GM23338 (cell line): ENCODE measurements at regions not wholly inside any gene's neighbourhood (a gene's known extent, or its start where the extent isn't known, plus 50 kb on each side); places are given as distances from the start of the nearest gene placed in this dataset.

Experiments
- ATAC-seq: fragments of 200-7000 bp; cut with Tn5 transposase; 3 replicates; pipeline ENCODE4 v1.9.1; 2020
- DNase-seq: peaks from one replicate; pipeline ENCODE4 v3.0.0-alpha.2; 2015; ENCODE audit warnings: low spot score
- H2AFZ ChIP-seq: fragments of 200-600 bp; sonication (generic); 2 replicates; pipeline ENCODE4 v1.8.0; 2016; ENCODE audit warnings: antibody characterized with exemption, mild to moderate bottlenecking, moderate library complexity
- H3F3A ChIP-seq: fragments of 200-600 bp; sonication (generic); replicated peaks from 2 replicates; pipeline ENCODE4 v1.8.0; 2017; ENCODE audit warnings: antibody characterized with exemption, mixed run types, low read depth
- H3K27ac ChIP-seq: fragments of 200-600 bp; sonication (generic); 2 replicates; pipeline ENCODE4 v1.6.1; 2016; ENCODE audit warnings: low read depth
- H3K27me3 ChIP-seq: fragments of 200-600 bp; sonication (generic); 2 replicates; pipeline ENCODE4 v1.8.0; 2016; ENCODE audit warnings: mild to moderate bottlenecking, mixed run types, moderate library complexity; ENCODE audit not compliant: insufficient read depth
- H3K36me3 ChIP-seq: fragments of 200-600 bp; sonication (generic); 2 replicates; pipeline ENCODE4 v1.8.0; 2016; ENCODE audit warnings: mild to moderate bottlenecking; ENCODE audit not compliant: insufficient read depth
- H3K4me1 ChIP-seq: fragments of 200-600 bp; sonication (generic); 2 replicates; pipeline ENCODE4 v1.8.0; 2016; ENCODE audit warnings: mild to moderate bottlenecking, moderate library complexity; ENCODE audit not compliant: insufficient read depth
- H3K4me2 ChIP-seq: fragments of 200-600 bp; sonication (generic); 2 replicates; pipeline ENCODE4 v1.7.1; 2017; ENCODE audit warnings: mixed run types
- H3K4me3 ChIP-seq: fragments of 200-600 bp; sonication (generic); 2 replicates; pipeline ENCODE4 v1.6.1; 2016; ENCODE audit warnings: mixed run types
- H3K79me2 ChIP-seq: fragments of 200-600 bp; sonication (generic); replicated peaks from 2 replicates; pipeline ENCODE4 v1.8.0; 2017; ENCODE audit warnings: mild to moderate bottlenecking; ENCODE audit not compliant: insufficient read depth
- H3K9me2 ChIP-seq: fragments of 200-600 bp; sonication (generic); 2 replicates; pipeline ENCODE4 v1.8.0; 2017; ENCODE audit not compliant: insufficient read depth
- H4K20me1 ChIP-seq: fragments of 200-600 bp; sonication (generic); replicated peaks from 2 replicates; pipeline ENCODE4 v1.8.0; 2017; ENCODE audit warnings: mild to moderate bottlenecking; ENCODE audit not compliant: insufficient read depth
- H3K27ac Mint-ChIP-seq: 2 replicates; pipeline ENCODE4 v1.8.0; 2020; ENCODE audit warnings: inconsistent platforms, mild to moderate bottlenecking, moderate library complexity, mixed read lengths
- H3K27me3 Mint-ChIP-seq: 3 replicates; pipeline ENCODE4 v1.8.0; 2022; ENCODE audit warnings: low read depth, mild to moderate bottlenecking, moderate library complexity, mixed read lengths, inconsistent platforms; ENCODE audit not compliant: insufficient read depth, poor library complexity
- H3K36me3 Mint-ChIP-seq: 3 replicates; pipeline ENCODE4 v1.8.0; 2021; ENCODE audit warnings: low read depth, mild to moderate bottlenecking, inconsistent platforms, moderate library complexity, mixed read lengths
- H3K4me1 Mint-ChIP-seq: 3 replicates; pipeline ENCODE4 v1.8.0; 2020; ENCODE audit warnings: mild to moderate bottlenecking, inconsistent platforms, mixed read lengths
- H3K4me3 Mint-ChIP-seq: 3 replicates; pipeline ENCODE4 v1.8.0; 2021; ENCODE audit warnings: moderate library complexity, mild to moderate bottlenecking, inconsistent platforms, mixed read lengths
- H3K9me3 Mint-ChIP-seq: 3 replicates; pipeline ENCODE4 v1.8.0; 2020; ENCODE audit warnings: moderate library complexity, mild to moderate bottlenecking, inconsistent platforms, mixed read lengths
- CREB1 ChIP-seq: fragments of 250-450 bp; sonication (Bioruptor Pico); IDR thresholded peaks from 2 replicates; pipeline ENCODE4 v1.5.0; 2020; ENCODE audit warnings: low read depth, mild to moderate bottlenecking, moderate library complexity
- EZH2 ChIP-seq: fragments of 200-600 bp; sonication (generic); IDR thresholded peaks from one replicate; pipeline ENCODE4 v1.8.0; 2017; ENCODE audit warnings: antibody characterized with exemption, mild to moderate bottlenecking, low read depth; ENCODE audit not compliant: unreplicated experiment
- EZH2phosphoT487 ChIP-seq: fragments of 200-600 bp; sonication (generic); IDR thresholded peaks from one replicate; pipeline ENCODE4 v1.8.1; 2018; ENCODE audit warnings: antibody characterized with exemption; ENCODE audit not compliant: unreplicated experiment
- NANOG ChIP-seq: IDR thresholded peaks from 2 replicates; pipeline ENCODE4 v1.6.1; 2016; ENCODE audit warnings: antibody characterized with exemption, borderline replicate concordance
- POLR2AphosphoS5 ChIP-seq: IDR thresholded peaks from 2 replicates; pipeline ENCODE4 v1.6.1; 2016; ENCODE audit warnings: antibody characterized with exemption, low read depth
- STAT1 ChIP-seq: IDR thresholded peaks from one replicate; pipeline ENCODE4 v1.6.1; 2016; ENCODE audit warnings: antibody characterized with exemption; ENCODE audit not compliant: unreplicated experiment
- ZNF114 ChIP-seq: fragments of 250-450 bp; sonication (Bioruptor Pico); IDR thresholded peaks from 2 replicates; pipeline ENCODE4 v1.5.0; 2020; ENCODE audit warnings: mild to moderate bottlenecking, moderate library complexity
- TF ChIP-seq, protein P1 (sequence below), 2 experiments: fragments of 200-600 bp in 1 of 2; sonication (generic) in 1 of 2; conservative IDR thresholded peaks; 2 replicates each; pipeline versions ENCODE4 v1.5.1 to v1.6.1; 2016 to 2017; ENCODE audit warnings: antibody characterized with exemption in 2 of 2, low read depth in 2 of 2, mild to moderate bottlenecking in 2 of 2, moderate library complexity in 1 of 2
- TF ChIP-seq, protein P2 (sequence below): IDR thresholded peaks from one replicate; pipeline ENCODE4 v1.6.1; 2018; ENCODE audit warnings: antibody characterized with exemption; ENCODE audit not compliant: unreplicated experiment
- TF ChIP-seq, protein P3 (sequence below): IDR thresholded peaks from 2 replicates; pipeline ENCODE4 v1.6.1; 2016; ENCODE audit warnings: antibody characterized with exemption
- TF ChIP-seq, protein P4 (sequence below): fragments of 250-450 bp; sonication (Bioruptor Pico); IDR thresholded peaks from 2 replicates; pipeline ENCODE4 v1.5.0; 2020; ENCODE audit warnings: mild to moderate bottlenecking, moderate library complexity

DNA sequence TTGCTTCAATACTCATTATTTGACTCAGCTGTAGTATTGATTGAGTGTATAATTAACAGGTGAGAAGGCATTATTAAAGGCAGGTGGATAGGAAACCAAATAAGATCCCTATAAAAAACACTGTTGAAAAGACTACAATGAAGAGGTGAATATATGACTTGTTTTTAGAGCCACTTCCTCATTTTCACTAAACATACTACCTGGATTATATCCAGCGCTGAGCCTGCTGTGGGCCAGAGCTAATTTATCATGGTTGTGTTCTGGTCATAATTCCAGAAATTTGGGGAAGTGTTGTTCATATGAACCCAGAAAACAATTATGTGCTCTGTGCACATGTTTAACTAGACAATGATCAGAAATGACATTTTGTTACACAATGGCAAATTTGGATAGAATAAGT, 235.3 kb upstream of the MME start:
- Mint-ChIP-seq H3K27ac (no peak overlapping the region), H3K4me3 (no peak overlapping the region), H3K9me3 (no peaks in the 10 kb centered on the region; the same call in 2 of the 3 replicates), H3K36me3 (no peaks in the 10 kb centered on the region), H3K4me1 (no peaks in the 10 kb centered on the region), H3K27me3 (no peaks in the 10 kb centered on the region)
- no peaks in the 10 kb centered on the region for H3K36me3 ChIP-seq
- H3K4me2 ChIP-seq = no peak overlapping the region
- H3K4me1 ChIP-seq = no peaks in the 10 kb centered on the region
- peaks cover 20% of the 10 kb centered on the region; the same call in 1 of the 2 replicates for H3K9me2 ChIP-seq
- DNase-seq (no peak), ATAC-seq (no peak)
- no peak overlapping the region for H3K27ac ChIP-seq
- H3K79me2 ChIP-seq = no peaks in the 10 kb centered on the region
- H3F3A ChIP-seq = no peaks in the 10 kb centered on the region
- H2AFZ ChIP-seq = no peak overlapping the region
- H3K27me3 ChIP-seq = no peaks in the 10 kb centered on the region
- TF ChIP-seq, protein P1, sequence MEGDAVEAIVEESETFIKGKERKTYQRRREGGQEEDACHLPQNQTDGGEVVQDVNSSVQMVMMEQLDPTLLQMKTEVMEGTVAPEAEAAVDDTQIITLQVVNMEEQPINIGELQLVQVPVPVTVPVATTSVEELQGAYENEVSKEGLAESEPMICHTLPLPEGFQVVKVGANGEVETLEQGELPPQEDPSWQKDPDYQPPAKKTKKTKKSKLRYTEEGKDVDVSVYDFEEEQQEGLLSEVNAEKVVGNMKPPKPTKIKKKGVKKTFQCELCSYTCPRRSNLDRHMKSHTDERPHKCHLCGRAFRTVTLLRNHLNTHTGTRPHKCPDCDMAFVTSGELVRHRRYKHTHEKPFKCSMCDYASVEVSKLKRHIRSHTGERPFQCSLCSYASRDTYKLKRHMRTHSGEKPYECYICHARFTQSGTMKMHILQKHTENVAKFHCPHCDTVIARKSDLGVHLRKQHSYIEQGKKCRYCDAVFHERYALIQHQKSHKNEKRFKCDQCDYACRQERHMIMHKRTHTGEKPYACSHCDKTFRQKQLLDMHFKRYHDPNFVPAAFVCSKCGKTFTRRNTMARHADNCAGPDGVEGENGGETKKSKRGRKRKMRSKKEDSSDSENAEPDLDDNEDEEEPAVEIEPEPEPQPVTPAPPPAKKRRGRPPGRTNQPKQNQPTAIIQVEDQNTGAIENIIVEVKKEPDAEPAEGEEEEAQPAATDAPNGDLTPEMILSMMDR (conservative IDR thresholded peaks at IDR 0.05; ENCODE audit: low read depth in 2 of 2) = no peak
- TF ChIP-seq ZNF114 (CRISPR knock-in tag) (no peak), EZH2 (no peak), CREB1 (CRISPR knock-in tag) (no peak), EZH2phosphoT487 (no peak), NANOG (no peak)
- TF ChIP-seq, protein P2, sequence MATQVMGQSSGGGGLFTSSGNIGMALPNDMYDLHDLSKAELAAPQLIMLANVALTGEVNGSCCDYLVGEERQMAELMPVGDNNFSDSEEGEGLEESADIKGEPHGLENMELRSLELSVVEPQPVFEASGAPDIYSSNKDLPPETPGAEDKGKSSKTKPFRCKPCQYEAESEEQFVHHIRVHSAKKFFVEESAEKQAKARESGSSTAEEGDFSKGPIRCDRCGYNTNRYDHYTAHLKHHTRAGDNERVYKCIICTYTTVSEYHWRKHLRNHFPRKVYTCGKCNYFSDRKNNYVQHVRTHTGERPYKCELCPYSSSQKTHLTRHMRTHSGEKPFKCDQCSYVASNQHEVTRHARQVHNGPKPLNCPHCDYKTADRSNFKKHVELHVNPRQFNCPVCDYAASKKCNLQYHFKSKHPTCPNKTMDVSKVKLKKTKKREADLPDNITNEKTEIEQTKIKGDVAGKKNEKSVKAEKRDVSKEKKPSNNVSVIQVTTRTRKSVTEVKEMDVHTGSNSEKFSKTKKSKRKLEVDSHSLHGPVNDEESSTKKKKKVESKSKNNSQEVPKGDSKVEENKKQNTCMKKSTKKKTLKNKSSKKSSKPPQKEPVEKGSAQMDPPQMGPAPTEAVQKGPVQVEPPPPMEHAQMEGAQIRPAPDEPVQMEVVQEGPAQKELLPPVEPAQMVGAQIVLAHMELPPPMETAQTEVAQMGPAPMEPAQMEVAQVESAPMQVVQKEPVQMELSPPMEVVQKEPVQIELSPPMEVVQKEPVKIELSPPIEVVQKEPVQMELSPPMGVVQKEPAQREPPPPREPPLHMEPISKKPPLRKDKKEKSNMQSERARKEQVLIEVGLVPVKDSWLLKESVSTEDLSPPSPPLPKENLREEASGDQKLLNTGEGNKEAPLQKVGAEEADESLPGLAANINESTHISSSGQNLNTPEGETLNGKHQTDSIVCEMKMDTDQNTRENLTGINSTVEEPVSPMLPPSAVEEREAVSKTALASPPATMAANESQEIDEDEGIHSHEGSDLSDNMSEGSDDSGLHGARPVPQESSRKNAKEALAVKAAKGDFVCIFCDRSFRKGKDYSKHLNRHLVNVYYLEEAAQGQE = no peak
- TF ChIP-seq, protein P3, sequence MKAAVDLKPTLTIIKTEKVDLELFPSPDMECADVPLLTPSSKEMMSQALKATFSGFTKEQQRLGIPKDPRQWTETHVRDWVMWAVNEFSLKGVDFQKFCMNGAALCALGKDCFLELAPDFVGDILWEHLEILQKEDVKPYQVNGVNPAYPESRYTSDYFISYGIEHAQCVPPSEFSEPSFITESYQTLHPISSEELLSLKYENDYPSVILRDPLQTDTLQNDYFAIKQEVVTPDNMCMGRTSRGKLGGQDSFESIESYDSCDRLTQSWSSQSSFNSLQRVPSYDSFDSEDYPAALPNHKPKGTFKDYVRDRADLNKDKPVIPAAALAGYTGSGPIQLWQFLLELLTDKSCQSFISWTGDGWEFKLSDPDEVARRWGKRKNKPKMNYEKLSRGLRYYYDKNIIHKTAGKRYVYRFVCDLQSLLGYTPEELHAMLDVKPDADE = no peak
- no peak overlapping the region for H3K4me3 ChIP-seq
- no peaks in the 10 kb centered on the region for H4K20me1 ChIP-seq

DNA sequence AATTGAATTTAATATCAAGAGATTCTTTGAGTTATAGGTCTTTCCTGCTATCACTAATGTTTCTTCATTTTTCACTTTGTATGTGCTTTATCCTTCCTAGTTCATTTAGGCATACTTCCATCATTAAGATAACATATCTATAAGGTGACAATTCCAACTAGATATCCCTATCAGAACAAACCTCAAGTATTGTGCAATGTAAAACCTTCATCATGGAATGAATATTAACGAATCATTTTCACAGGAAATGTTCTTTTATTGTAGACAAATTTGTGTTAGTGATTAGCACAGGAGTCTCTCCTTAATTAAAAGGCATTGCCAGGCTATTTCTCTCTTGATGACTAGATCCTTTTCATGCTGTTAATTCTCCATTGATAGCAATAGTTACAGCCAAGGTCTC, 236.5 kb upstream of the MME start:
- DNase-seq (no peak), ATAC-seq (no peak)
- no peak overlapping the region for H3K27ac Mint-ChIP-seq
- Histone ChIP-seq H3K79me2 (no peaks in the 10 kb centered on the region), H3K4me1 (no peaks in the 10 kb centered on the region), H3K27ac (no peak overlapping the region), H3K4me3 (no peak overlapping the region), H4K20me1 (no peaks in the 10 kb centered on the region), H3K4me2 (no peak overlapping the region), H3F3A (no peaks in the 10 kb centered on the region), H3K9me2 (peaks cover 7% of the 10 kb centered on the region; the same call in 1 of the 2 replicates), H3K27me3 (no peaks in the 10 kb centered on the region), H3K36me3 (no peaks in the 10 kb centered on the region), H2AFZ (no peak overlapping the region)
- H3K36me3 Mint-ChIP-seq = no peaks in the 10 kb centered on the region
- no peak overlapping the region for H3K4me3 Mint-ChIP-seq
- no peaks in the 10 kb centered on the region for H3K27me3 Mint-ChIP-seq
- H3K9me3 Mint-ChIP-seq = no peaks in the 10 kb centered on the region; the same call in 2 of the 3 replicates
- no peaks in the 10 kb centered on the region for H3K4me1 Mint-ChIP-seq
- TF ChIP-seq STAT1 (no peak), POLR2AphosphoS5 (no peak)
- TF ChIP-seq, protein P4, sequence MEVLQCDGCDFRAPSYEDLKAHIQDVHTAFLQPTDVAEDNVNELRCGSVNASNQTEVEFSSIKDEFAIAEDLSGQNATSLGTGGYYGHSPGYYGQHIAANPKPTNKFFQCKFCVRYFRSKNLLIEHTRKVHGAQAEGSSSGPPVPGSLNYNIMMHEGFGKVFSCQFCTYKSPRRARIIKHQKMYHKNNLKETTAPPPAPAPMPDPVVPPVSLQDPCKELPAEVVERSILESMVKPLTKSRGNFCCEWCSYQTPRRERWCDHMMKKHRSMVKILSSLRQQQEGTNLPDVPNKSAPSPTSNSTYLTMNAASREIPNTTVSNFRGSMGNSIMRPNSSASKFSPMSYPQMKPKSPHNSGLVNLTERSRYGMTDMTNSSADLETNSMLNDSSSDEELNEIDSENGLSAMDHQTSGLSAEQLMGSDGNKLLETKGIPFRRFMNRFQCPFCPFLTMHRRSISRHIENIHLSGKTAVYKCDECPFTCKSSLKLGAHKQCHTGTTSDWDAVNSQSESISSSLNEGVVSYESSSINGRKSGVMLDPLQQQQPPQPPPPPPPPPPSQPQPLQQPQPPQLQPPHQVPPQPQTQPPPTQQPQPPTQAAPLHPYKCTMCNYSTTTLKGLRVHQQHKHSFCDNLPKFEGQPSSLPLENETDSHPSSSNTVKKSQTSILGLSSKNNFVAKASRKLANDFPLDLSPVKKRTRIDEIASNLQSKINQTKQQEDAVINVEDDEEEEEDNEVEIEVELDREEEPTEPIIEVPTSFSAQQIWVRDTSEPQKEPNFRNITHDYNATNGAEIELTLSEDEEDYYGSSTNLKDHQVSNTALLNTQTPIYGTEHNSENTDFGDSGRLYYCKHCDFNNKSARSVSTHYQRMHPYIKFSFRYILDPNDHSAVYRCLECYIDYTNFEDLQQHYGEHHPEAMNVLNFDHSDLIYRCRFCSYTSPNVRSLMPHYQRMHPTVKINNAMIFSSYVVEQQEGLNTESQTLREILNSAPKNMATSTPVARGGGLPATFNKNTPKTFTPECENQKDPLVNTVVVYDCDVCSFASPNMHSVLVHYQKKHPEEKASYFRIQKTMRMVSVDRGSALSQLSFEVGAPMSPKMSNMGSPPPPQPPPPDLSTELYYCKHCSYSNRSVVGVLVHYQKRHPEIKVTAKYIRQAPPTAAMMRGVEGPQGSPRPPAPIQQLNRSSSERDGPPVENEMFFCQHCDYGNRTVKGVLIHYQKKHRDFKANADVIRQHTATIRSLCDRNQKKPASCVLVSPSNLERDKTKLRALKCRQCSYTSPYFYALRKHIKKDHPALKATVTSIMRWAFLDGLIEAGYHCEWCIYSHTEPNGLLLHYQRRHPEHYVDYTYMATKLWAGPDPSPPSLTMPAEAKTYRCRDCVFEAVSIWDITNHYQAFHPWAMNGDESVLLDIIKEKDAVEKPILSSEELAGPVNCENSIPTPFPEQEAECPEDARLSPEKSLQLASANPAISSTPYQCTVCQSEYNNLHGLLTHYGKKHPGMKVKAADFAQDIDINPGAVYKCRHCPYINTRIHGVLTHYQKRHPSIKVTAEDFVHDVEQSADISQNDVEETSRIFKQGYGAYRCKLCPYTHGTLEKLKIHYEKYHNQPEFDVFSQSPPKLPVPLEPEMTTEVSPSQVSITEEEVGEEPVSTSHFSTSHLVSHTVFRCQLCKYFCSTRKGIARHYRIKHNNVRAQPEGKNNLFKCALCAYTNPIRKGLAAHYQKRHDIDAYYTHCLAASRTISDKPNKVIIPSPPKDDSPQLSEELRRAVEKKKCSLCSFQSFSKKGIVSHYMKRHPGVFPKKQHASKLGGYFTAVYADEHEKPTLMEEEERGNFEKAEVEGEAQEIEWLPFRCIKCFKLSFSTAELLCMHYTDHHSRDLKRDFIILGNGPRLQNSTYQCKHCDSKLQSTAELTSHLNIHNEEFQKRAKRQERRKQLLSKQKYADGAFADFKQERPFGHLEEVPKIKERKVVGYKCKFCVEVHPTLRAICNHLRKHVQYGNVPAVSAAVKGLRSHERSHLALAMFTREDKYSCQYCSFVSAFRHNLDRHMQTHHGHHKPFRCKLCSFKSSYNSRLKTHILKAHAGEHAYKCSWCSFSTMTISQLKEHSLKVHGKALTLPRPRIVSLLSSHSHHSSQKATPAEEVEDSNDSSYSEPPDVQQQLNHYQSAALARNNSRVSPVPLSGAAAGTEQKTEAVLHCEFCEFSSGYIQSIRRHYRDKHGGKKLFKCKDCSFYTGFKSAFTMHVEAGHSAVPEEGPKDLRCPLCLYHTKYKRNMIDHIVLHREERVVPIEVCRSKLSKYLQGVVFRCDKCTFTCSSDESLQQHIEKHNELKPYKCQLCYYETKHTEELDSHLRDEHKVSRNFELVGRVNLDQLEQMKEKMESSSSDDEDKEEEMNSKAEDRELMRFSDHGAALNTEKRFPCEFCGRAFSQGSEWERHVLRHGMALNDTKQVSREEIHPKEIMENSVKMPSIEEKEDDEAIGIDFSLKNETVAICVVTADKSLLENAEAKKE (CRISPR knock-in tag) = no peak
